ENCODE measurements at regions not wholly inside any gene's neighbourhood (a gene's known extent, or its start where the extent isn't known, plus 50 kb on each side); places are given as distances from the start of the nearest gene placed in this dataset.
"Not testable (repeated sequence)": the region's sequence is repeated elsewhere in the genome, so short reads cannot be mapped to it uniquely, and the experiment has no call there.

- peak; percentile 9 for DNase-seq
These were observed 52.1 kb downstream of the PWWP3B start for GRCh38 chrX:106220177-106220576.

DNA sequence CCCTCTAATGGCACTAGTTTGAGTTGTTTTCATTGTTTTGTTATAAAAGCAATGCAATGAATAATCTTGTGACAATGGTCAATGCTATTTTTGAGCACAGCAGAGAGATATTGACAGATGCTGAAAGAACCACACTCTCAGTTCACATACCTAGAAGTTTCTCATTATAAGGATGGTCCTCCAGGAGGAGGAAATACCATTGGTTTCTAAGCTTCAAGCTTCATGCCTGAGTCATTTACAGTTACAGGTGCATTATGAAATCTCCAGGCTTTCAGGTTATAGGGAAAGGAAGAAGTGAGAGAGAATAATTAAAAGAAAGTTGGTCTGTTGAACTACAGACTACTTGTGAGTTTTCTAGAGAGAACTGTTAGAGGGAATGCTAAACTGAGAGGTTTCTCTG, 75.3 kb downstream of the PWWP3B start:
- DNase-seq: no peak

DNA sequence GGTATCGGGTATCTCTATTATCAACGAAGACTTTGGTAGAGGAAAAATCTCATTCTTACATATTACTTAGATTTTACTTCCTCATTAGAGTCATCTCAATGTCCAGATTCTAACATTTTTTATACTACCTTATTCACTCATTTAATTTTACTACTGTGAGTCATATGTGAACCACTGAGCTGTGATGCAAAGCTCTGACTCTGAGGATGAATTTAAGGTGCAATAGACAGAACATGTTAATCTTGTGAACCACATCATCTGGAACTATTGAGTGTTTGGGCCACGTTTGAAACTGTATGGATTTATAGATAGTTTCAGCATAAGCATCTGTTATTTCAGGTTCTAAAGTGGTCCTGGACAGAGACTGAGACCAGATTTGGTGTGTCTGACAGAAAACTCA, 78.4 kb downstream of the PWWP3B start:
- DNase-seq: no peak

DNA sequence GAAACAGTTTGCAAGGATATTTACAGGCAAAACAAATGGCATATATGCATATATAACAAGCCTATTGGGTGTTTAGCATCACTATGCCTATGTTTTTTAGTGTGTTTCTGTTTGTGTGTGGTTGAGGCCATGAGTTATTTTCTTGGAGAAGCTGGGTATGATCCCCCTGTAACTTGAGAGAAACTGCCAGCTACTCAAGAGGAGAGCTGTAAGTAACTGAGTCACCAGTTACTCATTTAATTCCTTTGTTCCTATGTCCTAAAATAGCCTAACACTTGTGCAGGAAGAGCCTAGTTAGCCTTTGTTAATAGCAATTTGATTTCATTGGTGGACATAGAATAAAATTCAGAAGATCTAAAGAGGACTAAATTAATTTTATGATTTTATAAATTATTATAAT, 79.1 kb downstream of the PWWP3B start:
- no peak for DNase-seq

- no peak for DNase-seq
These were observed 81.7 kb downstream of the PWWP3B start for GRCh38 chrX:106249706-106250379.

DNA sequence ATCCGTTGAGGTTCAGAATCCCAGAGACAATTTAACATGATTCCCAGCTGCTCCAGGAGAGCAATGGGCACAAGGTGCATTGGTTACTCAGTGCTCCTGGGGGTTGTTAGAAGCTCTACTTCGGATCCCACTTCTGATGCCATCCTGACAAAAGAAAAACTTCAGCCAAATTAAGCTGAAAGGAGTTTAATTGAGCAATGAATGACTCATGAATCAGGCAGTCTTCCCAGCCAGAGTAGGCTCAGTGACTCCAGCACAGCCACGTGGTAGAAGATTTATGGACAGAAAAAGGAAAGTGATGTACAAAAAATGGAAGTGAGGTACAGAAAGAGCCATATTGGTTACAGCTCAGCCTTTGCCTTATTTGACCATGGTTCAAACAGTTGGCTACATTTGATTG, 95.7 kb downstream of the PWWP3B start:
- DNase-seq: peak; percentile 59

- DNase-seq: not testable (repeated sequence)
These were observed 106.0 kb downstream of the PWWP3B start for GRCh38 chrX:106273947-106274587.

GRCh38 chrX:106275172-106275571, 107.1 kb downstream of the PWWP3B start:
- not testable (repeated sequence) for DNase-seq

DNA sequence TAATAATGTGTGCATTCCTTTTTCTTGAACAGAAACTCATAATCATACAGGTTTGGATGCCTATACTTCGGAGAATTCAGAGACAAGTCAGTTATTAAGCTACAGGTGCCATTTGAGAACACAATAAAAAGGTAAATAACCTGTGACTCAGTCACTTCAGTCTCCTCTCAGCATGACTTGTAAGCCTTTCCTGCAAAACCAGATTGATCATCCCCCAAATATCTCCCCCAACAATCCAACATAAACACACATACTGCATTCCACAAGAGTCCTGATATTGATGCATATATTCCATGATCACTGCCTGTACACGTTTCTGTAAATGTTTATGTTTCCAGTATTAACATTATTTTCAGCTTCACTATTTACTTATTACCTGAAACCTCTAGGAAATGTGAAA, 110.8 kb downstream of the PWWP3B start:
- DNase-seq: no peak

DNA sequence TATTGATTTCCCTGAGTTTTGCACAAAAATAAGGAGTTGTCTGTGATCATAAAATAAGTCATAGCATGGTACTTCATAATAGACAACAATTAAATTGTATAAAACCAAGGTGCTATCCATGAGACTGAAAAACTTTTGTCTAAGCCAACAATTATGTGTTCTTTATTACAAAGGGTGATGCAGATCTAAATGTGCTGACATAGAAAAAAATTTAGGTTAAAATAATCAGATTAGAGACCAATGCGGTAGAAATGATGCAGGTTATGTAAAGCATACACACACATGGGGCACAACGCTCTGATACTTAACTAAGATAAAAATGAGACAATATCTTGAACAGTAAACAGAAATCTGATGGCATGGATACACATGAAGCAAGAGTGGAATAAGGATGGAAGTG, 113.3 kb downstream of the PWWP3B start:
- no peak for DNase-seq

DNA sequence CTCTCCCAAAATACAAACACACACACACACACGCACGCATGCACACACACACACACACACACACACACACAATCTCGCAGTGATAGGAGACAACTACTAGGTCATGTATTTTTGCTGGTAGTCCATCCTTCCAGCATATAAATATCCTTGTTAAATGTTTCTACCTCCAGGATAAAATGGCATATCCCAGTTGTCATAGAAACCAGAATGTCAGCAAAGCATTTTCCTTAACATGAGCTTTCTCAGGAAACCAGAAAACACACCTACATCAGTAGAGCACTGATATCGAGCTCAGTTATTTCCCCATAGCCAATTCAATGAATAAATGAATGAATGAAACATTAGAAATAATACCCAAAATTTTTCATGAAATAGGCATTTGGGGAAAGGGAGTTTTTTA, 115.7 kb downstream of the PWWP3B start:
- no peak for DNase-seq

DNA sequence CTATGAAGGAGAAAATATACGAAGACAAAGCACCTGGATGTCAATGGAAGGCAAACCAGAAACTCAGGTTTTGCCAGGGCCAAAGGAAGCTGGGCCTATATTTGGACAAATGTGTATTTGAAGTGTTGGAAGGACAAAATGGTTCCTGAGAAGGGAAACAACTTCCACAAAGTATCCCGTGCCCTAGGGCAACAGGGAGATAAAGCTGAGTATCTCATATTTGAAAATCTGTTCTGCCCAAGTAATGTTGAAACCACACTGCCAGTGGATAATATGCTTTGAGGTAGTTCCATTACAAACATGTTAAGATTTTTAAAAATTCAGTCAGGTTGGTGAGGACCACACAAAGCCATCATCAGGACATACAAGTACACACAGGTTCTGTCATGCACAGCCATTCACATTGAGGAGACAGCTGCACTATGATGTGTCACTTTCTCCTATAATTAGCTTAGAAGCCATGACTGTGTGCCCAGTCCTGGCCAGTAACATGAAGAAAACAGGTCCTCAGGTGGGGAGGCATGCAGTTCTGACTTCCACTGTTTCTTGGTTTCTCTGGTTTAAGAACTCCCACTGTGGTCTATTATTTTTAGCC, 116.4 kb downstream of the PWWP3B start:
- no peak for DNase-seq

DNA sequence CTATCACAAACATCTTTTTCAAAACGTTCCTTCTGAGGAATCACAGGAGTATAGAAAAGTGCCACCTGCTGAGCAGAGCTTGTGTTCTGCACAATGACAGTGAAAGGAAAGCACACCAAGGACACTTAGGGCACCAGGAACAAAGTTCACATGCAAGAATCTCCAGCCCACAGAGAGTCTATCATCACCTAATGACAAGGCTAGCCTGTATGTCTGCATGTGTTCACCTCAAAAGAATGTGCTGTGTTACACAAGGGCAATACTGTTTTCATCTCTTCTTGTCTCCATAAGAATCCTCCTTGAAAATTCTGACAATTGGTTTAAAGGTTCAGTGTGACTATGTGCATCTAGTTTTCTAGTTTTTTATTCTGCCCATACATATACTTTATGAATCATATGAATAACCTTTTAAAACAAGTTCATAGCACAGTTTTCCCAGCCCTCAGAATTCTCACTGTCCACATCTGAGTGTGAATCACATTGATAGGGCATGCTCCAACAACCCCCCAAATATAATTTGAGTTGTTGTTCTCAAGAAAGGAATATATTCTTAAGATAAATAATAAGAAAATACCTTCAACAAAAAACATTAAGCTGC, 118.0 kb downstream of the PWWP3B start:
- DNase-seq: no peak

GRCh38 chrX:106290778-106291177, 122.7 kb downstream of the PWWP3B start:
- DNase-seq: not testable (repeated sequence)

DNA sequence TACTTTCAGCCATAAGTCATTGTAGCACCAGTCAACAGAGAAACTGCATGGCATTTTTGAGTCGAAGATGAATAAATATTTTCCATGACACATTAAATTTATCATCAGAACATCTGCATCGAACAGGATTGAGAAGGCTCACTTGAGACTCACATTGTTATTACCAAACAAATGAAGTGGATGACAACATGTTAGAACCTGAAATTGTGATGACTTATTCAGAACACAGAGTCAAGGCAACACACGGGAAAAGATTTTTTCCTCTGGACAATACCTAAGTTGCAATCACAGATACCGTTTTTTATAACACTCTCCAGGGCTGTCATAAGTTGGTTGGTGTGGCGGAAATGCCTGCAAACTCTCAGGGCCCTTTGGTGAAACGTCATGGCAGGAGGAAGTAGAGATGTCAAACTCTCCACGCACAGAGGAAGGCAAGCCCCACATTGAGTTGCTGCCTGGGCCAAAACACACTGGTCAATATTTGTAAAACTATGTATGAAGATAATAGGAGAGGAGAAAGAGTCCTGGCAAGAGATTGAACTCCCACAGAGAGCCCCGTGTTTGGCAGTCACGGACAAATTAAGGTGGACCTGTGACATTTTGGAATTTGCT, 123.8 kb downstream of the PWWP3B start:
- not testable (repeated sequence) for DNase-seq

- no peak for DNase-seq
These were observed 132.1 kb downstream of the PWWP3B start for GRCh38 chrX:106300239-106300638.

GRCh38 chrX:106300656-106301055, 132.6 kb downstream of the PWWP3B start:
- no peak for DNase-seq

- DNase-seq: no peak
These were observed 134.2 kb downstream of the PWWP3B start for GRCh38 chrX:106302304-106302703.

GRCh38 chrX:106306391-106306947, 138.4 kb downstream of the PWWP3B start:
- DNase-seq: no peak

- no peak for DNase-seq
These were observed 155.3 kb downstream of the PWWP3B start for GRCh38 chrX:106323357-106323756.

- peak; percentile 5 for DNase-seq
These were observed 163.5 kb downstream of the PWWP3B start for GRCh38 chrX:106331606-106332005.

DNA sequence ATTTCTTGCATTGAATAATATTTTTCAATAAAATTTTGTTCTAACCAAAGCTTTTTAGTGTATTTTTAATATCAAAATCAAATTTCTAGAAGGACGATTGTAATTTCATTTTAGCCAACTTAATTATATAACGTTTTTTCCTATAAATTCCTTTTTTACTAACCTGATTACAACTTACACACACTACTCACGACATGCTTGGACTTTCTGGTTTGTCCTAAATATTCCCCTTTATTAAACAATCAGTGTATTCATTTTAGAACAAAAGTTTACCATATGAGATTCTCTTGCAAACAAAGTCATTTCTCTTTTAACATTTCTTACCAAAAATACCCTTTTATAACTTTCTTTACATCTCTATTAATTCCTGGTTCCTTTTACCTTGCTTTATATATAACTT, 173.7 kb downstream of the PWWP3B start:
- peak; percentile 21 for DNase-seq

DNA sequence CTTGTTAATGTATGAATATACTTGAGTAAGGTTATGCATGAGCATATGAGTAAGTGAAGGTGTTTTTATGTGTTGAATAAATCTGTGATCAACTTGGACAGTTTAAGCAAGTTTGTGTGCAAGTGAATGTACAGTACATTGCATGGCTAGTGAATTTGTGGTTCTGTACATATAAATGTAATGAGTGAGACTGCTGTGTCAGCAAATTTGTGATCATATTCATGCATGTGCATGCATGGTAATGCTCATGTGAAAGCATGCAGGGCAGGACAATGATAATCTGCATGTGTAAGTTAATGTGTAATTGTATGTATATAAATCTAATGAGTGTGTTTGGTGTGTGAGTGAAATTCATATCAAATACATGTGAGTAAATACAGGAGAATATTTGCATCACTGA, 188.5 kb downstream of the PWWP3B start:
- DNase-seq: no peak
